GM21717 (cell line): ENCODE measurements at regions not wholly inside any gene's neighbourhood (a gene's known extent, or its start where the extent isn't known, plus 50 kb on each side); places are given as distances from the start of the nearest gene placed in this dataset.

Experiments used
- ATAC-seq: cut with Tn5 transposase; IDR thresholded peaks from one replicate; pipeline ENCODE4 v1.9.1; 2021; ENCODE audit warnings: mild to moderate bottlenecking, moderate library complexity; ENCODE audit not compliant: unreplicated experiment

GRCh38 chr12:89815225-89815624, 106.6 kb upstream of the ATP2B1 start:
- no peak for ATAC-seq

DNA sequence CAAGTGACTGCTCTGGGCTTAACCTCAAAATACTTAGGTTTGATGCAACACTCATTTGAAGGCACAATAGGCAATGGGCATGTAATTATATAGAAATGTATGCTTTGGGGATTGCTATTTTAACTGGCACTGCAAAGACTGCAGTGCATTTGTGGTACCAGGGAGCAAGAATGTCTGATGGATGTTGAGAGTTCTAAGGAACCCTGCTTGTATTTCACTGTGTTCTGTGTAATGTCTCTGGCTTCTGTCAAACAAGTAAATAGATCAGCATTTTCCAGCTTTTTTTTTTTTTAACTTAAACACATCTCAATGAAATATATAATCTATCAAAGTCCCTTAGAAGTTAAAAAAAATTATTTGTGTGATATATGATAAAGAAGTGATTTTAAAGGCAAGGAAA, 94.8 kb upstream of the ATP2B1 start:
- no peak for ATAC-seq

- no peak for ATAC-seq
Observed at GRCh38 chr12:89801284-89801683, 92.6 kb upstream of the ATP2B1 start.

GRCh38 chr12:89800435-89800834, 91.8 kb upstream of the ATP2B1 start:
- no peak for ATAC-seq

GRCh38 chr12:89799316-89799715, 90.7 kb upstream of the ATP2B1 start:
- no peak for ATAC-seq

- ATAC-seq = no peak
Observed at GRCh38 chr12:89797436-89797835, 88.8 kb upstream of the ATP2B1 start.

DNA sequence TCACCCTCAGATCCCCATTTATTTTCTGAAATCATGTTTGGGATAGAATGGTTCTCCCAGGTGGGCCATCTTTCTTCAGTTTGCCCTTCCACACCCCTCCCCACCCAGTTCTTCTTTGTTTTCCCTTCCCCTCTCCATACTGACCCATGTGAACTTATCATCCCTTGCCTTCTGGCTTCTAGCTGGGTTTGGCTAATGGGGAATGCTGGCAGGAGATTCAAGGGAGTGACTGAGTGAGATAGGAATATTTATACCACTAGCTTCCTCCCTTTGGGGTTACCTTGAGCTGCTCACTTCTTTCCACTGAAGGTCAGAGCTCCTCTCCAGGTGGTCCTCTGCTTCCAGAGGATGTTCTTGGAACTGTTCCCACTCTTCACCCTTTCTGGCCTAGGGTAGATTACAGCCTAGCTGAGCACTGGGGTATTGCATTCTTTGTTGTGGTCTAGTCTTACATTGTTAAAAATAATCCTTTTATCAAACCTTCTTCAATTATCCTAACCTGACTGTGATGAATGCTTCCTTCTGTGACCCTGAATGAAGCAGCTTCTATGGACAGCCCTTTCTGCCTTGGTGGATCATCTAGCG, 88.3 kb upstream of the ATP2B1 start:
- ATAC-seq = no peak

- no peak for ATAC-seq
Observed at GRCh38 chr12:89793946-89794345, 85.3 kb upstream of the ATP2B1 start.

DNA sequence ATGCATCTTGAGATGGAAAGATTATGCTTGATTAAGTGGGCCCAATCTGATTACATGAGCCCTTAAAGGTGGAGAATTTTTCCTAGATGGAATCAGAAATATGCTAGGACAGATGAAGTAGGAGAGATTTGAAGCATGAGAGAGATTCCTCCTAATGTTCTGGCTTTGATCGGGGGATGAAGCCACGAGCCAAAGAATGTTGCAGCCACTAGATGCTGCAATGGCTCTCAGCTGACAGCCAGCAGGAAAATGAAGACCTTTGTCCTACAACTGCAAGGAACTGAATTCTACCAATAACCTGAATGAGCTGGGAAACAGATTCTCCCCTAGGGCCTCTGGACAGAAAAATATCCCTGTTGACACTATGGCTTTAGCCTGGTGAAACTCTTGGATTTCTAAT, 82.6 kb upstream of the ATP2B1 start:
- ATAC-seq = no peak

GRCh38 chr12:89789862-89790261, 81.2 kb upstream of the ATP2B1 start:
- ATAC-seq = peak; percentile 88

- ATAC-seq = no peak
Observed at GRCh38 chr12:89787763-89788162, 79.1 kb upstream of the ATP2B1 start.

- ATAC-seq = no peak
Observed at GRCh38 chr12:89786177-89786810, 77.7 kb upstream of the ATP2B1 start.

- no peak for ATAC-seq
Observed at GRCh38 chr12:89783359-89784060, 74.9 kb upstream of the ATP2B1 start.

DNA sequence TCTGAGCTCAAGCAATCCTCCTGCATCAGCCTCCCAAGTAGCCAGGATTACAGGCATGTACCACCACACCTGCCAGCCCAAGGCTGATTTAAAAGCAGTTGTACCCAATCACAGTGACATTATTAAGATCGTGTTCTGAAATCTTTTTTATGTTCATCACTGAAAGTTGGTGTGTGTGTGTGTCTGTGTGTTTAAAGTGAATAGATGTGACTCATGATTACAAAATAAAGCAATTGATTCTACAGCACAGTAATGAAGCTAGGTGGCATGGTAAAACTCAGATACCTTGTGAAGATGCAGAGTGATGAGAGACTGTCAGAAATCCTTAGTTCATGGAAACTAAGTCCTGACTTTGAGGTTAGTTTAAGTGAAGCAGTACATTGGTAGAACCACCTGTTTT, 74.2 kb upstream of the ATP2B1 start:
- ATAC-seq = no peak

GRCh38 chr12:89781946-89782550, 73.4 kb upstream of the ATP2B1 start:
- no peak for ATAC-seq

DNA sequence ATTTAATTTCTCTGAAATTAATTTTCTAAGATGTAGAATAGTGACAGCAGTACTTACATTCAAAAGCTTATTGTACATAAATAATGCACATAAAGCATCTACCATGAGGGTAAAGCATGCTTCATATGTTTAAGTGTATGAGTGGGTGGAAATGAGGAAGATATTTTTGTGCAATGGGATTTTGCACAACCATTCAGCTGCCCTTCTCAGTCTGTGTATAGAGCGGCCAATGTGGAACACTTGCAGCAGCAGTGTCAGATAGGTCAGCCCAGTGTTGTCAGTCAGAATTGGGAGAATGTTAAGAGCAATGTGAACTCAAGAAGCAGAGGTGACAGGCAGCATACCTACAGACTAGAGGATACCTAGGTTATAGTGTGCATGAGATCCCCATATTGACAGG, 72.5 kb upstream of the ATP2B1 start:
- ATAC-seq = no peak

DNA sequence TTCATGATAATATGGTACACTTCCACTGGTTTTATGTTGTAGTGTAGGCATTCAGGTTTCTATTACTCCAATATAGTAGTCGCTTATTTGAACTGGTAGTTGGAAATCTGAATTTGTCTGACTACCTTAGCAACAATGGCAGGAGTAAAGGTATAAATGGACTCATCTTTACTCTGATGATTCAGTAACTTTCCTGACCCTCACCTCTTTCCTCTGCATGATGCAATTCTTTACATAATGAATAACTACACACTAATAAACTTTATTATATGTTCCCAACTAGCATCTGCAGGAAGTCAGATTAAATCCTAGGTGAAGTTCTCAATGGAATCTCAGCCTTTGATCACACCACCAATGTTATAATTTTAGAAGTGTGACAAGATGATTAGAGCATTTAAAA, 70.5 kb upstream of the ATP2B1 start:
- no peak for ATAC-seq

- ATAC-seq = no peak
Observed at GRCh38 chr12:89777733-89778379, 69.2 kb upstream of the ATP2B1 start.

GRCh38 chr12:89775986-89776365, 67.3 kb upstream of the ATP2B1 start:
- ATAC-seq = no peak

GRCh38 chr12:89775063-89775985, 66.7 kb upstream of the ATP2B1 start:
- no peak for ATAC-seq

GRCh38 chr12:89774645-89775044, 66.0 kb upstream of the ATP2B1 start:
- no peak for ATAC-seq
